GM23248 (cell line): ENCODE measurements at regions not wholly inside any gene's neighbourhood (a gene's known extent, or its start where the extent isn't known, plus 50 kb on each side); places are given as distances from the start of the nearest gene placed in this dataset.

ENCODE experiments used
- EZH2 ChIP-seq: fragments of 200-600 bp; sonication (generic); IDR thresholded peaks from 2 replicates; pipeline ENCODE4 v1.6.1; 2018; ENCODE audit warnings: antibody characterized with exemption, mild to moderate bottlenecking; ENCODE audit not compliant: insufficient read depth, poor library complexity, severe bottlenecking
- EZH2phosphoT487 ChIP-seq: fragments of 200-600 bp; sonication (generic); IDR thresholded peaks from 2 replicates; pipeline ENCODE4 v1.6.1; 2018; ENCODE audit warnings: antibody characterized with exemption, moderate library complexity, mild to moderate bottlenecking, low read depth; ENCODE audit not compliant: insufficient read depth

DNA sequence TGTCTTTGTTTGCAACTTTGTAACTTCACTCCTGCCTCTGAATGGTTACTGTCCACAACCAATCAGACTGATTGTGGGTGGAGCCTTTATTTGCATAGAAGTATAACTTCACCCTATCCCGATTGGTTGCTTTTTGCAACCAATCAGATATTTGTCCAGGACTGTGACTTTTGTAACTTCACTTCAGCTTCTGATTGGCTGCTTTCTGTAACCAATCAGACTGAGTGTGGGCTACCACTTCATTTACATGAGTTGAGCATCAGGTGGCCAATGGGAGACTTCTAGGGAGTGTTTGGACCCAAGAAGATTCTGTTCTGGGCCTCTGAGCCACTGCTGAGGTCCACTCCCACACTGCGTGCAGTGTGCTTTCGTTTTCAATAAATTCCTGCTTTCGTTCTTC is 1810.7 kb upstream of the CDH6 start:
- TF ChIP-seq EZH2phosphoT487, result no peak
- TF ChIP-seq EZH2, result no peak
